ENCODE measurements at regions not wholly inside any gene's neighbourhood (a gene's known extent, or its start where the extent isn't known, plus 50 kb on each side); places are given as distances from the start of the nearest gene placed in this dataset.

DNA sequence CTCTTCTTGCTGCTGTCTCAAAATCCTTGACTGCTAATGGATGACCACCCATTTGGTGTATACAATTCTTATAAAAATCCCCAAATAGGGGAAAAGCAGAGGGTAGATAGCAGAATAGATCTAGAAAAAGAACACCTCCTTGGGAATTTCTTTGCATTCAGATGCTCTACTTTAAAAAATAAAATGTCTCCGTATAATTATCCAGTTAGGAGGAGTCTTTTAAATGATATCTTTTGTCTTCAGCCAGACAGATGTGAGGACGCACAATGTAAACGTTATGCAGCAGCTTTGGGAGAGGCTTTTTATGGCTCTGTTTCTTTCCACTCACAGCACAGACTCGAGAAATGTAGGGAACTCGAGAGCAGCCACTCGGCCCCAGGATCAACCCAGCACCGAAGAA lies 300.2 kb downstream of the IRF8 start:
- Histone ChIP-seq H3K9me3 (ENCODE audit: control insufficient read depth, insufficient read depth, low read length) (no peaks in the 10 kb centered on the region), H3K4me2 (ENCODE audit: low read length) (no peak overlapping the region), H3K27ac (ENCODE audit: low read depth, low read length) (no peak overlapping the region), H3K27me3 (ENCODE audit: control insufficient read depth, low read length) (peaks cover 27% of the 10 kb centered on the region), H3K4me3 (ENCODE audit: low read length) (no peak overlapping the region), H3K4me1 (ENCODE audit: control insufficient read depth, low read length) (no peaks in the 10 kb centered on the region), H3K9me2 (replicated peaks; ENCODE audit: control insufficient read depth, low read length) (no peaks in the 10 kb centered on the region), H3K36me3 (ENCODE audit: control insufficient read depth, low read length) (no peaks in the 10 kb centered on the region), H4K20me1 (ENCODE audit: control insufficient read depth, insufficient read depth, low read depth, low read length) (no peaks in the 10 kb centered on the region), H3K79me2 (ENCODE audit: control insufficient read depth, low read length) (no peaks in the 10 kb centered on the region), H3F3A (ENCODE audit: control insufficient read depth, insufficient read depth) (no peaks in the 10 kb centered on the region)
- TF ChIP-seq CTCF (IDR thresholded peaks at IDR 0.05; ENCODE audit: low read depth, low read length, poor library complexity, severe bottlenecking): no peak

GRCh38 chr16:86199871-86200695 lies 301.1 kb downstream of the IRF8 start:
- no peaks in the 10 kb centered on the region for H3K36me3 ChIP-seq (ENCODE audit: control insufficient read depth, low read length)
- no peaks in the 10 kb centered on the region for H3K79me2 ChIP-seq (ENCODE audit: control insufficient read depth, low read length)
- no peaks in the 10 kb centered on the region for H3F3A ChIP-seq (ENCODE audit: control insufficient read depth, insufficient read depth)
- H3K4me1 ChIP-seq (ENCODE audit: control insufficient read depth, low read length): no peaks in the 10 kb centered on the region
- peaks cover 27% of the 10 kb centered on the region for H3K27me3 ChIP-seq (ENCODE audit: control insufficient read depth, low read length)
- no peak for TF ChIP-seq EZH2phosphoT487 (IDR thresholded peaks at IDR 0.05; ENCODE audit: borderline replicate concordance, low read length)
- no peak for TF ChIP-seq CTCF (IDR thresholded peaks at IDR 0.05; ENCODE audit: low read depth, low read length, poor library complexity, severe bottlenecking)
- H3K27ac ChIP-seq (ENCODE audit: low read depth, low read length): no peak overlapping the region
- no peak overlapping the region for H3K4me2 ChIP-seq (ENCODE audit: low read length)
- H4K20me1 ChIP-seq (ENCODE audit: control insufficient read depth, insufficient read depth, low read depth, low read length): no peaks in the 10 kb centered on the region
- no peaks in the 10 kb centered on the region for H3K9me2 ChIP-seq (replicated peaks; ENCODE audit: control insufficient read depth, low read length)
- H3K9me3 ChIP-seq (ENCODE audit: control insufficient read depth, insufficient read depth, low read length): no peaks in the 10 kb centered on the region
- H3K4me3 ChIP-seq (ENCODE audit: low read length): no peak overlapping the region

GRCh38 chr16:86200722-86201121 lies 301.8 kb downstream of the IRF8 start:
- Histone ChIP-seq H3K27me3 (ENCODE audit: control insufficient read depth, low read length) (peaks cover 27% of the 10 kb centered on the region), H3K27ac (ENCODE audit: low read depth, low read length) (no peak overlapping the region), H3K9me2 (replicated peaks; ENCODE audit: control insufficient read depth, low read length) (no peaks in the 10 kb centered on the region), H3K36me3 (ENCODE audit: control insufficient read depth, low read length) (no peaks in the 10 kb centered on the region), H3F3A (ENCODE audit: control insufficient read depth, insufficient read depth) (no peaks in the 10 kb centered on the region), H3K4me3 (ENCODE audit: low read length) (no peak overlapping the region), H3K79me2 (ENCODE audit: control insufficient read depth, low read length) (no peaks in the 10 kb centered on the region), H3K4me1 (ENCODE audit: control insufficient read depth, low read length) (no peaks in the 10 kb centered on the region), H3K4me2 (ENCODE audit: low read length) (no peak overlapping the region), H3K9me3 (ENCODE audit: control insufficient read depth, insufficient read depth, low read length) (no peaks in the 10 kb centered on the region), H4K20me1 (ENCODE audit: control insufficient read depth, insufficient read depth, low read depth, low read length) (no peaks in the 10 kb centered on the region)
- no peak for TF ChIP-seq EZH2phosphoT487 (IDR thresholded peaks at IDR 0.05; ENCODE audit: borderline replicate concordance, low read length)
- no peak for TF ChIP-seq CTCF (IDR thresholded peaks at IDR 0.05; ENCODE audit: low read depth, low read length, poor library complexity, severe bottlenecking)

Measured in DOHH2 (cell line).